RWPE2 (cell line): ENCODE measurements at regions not wholly inside any gene's neighbourhood (a gene's known extent, or its start where the extent isn't known, plus 50 kb on each side); places are given as distances from the start of the nearest gene placed in this dataset.

ENCODE experiments used
- ATAC-seq: fragments of 200-7000 bp; cut with Tn5 transposase; 3 replicates; pipeline ENCODE4 v1.9.1; 2021; ENCODE audit warnings: low read depth
- DNase-seq: peaks from one replicate; pipeline ENCODE4 v3.0.0-alpha.2; 2020; ENCODE audit warnings: low spot score
- H3K27ac ChIP-seq: fragments of 450-650 bp; 2 replicates; pipeline ENCODE4 v1.5.1; 2017; ENCODE audit warnings: mild to moderate bottlenecking; ENCODE audit not compliant: poor library complexity, severe bottlenecking
- H3K27me3 ChIP-seq: fragments of 250-450 bp; sonication (Bioruptor Pico); 2 replicates; pipeline ENCODE4 v1.5.1; 2021; ENCODE audit warnings: mild to moderate bottlenecking, moderate library complexity; ENCODE audit not compliant: insufficient read depth, poor library complexity, severe bottlenecking
- H3K36me3 ChIP-seq: fragments of 250-450 bp; sonication (Bioruptor Pico); 2 replicates; pipeline ENCODE4 v1.5.1; 2020; ENCODE audit warnings: low read depth, mild to moderate bottlenecking, moderate library complexity
- H3K4me1 ChIP-seq: fragments of 250-450 bp; sonication (Bioruptor Pico); 2 replicates; pipeline ENCODE4 v1.5.1; 2021; ENCODE audit warnings: mild to moderate bottlenecking, moderate library complexity; ENCODE audit not compliant: insufficient read depth, poor library complexity, severe bottlenecking
- H3K4me3 ChIP-seq: fragments of 250-450 bp; sonication (Bioruptor Pico); 2 replicates; pipeline ENCODE4 v1.5.1; 2021; ENCODE audit warnings: mild to moderate bottlenecking, moderate library complexity; ENCODE audit not compliant: severe bottlenecking
- H3K9me3 ChIP-seq: fragments of 250-450 bp; sonication (Bioruptor Pico); 2 replicates; pipeline ENCODE4 v1.5.1; 2021; ENCODE audit warnings: mild to moderate bottlenecking, moderate library complexity; ENCODE audit not compliant: severe bottlenecking
- CTCF ChIP-seq: fragments of 450-650 bp; IDR thresholded peaks from one replicate; pipeline ENCODE4 v1.5.1; 2017; ENCODE audit warnings: mild to moderate bottlenecking, moderate library complexity; ENCODE audit not compliant: poor library complexity, severe bottlenecking

- no peak for ATAC-seq
- Histone ChIP-seq H3K27ac (no peak overlapping the region), H3K27me3 (no peaks in the 10 kb centered on the region), H3K9me3 (no peaks in the 10 kb centered on the region), H3K4me3 (no peak overlapping the region), H3K4me1 (no peaks in the 10 kb centered on the region), H3K36me3 (no peaks in the 10 kb centered on the region)
- no peak for DNase-seq
- no peak for TF ChIP-seq CTCF
Measured at GRCh38 chr4:79176351-79176750, 149.5 kb downstream of the NAA11 start.

GRCh38 chr4:79175716-79176115 lies 150.1 kb downstream of the NAA11 start:
- Histone ChIP-seq H3K9me3 (no peaks in the 10 kb centered on the region), H3K36me3 (no peaks in the 10 kb centered on the region), H3K4me1 (no peaks in the 10 kb centered on the region), H3K4me3 (no peak overlapping the region), H3K27ac (no peak overlapping the region), H3K27me3 (no peaks in the 10 kb centered on the region)
- DNase-seq = no peak
- no peak for ATAC-seq
- no peak for TF ChIP-seq CTCF

GRCh38 chr4:79174490-79175252 lies 151.2 kb downstream of the NAA11 start:
- H3K9me3 ChIP-seq = no peaks in the 10 kb centered on the region
- no peaks in the 10 kb centered on the region for H3K27me3 ChIP-seq
- H3K27ac ChIP-seq = no peak overlapping the region
- no peaks in the 10 kb centered on the region for H3K36me3 ChIP-seq
- no peak overlapping the region for H3K4me3 ChIP-seq
- TF ChIP-seq CTCF = no peak
- ATAC-seq (no peak), DNase-seq (no peak)
- H3K4me1 ChIP-seq = no peaks in the 10 kb centered on the region

- no peak for TF ChIP-seq CTCF
- Histone ChIP-seq H3K27ac (no peak overlapping the region), H3K4me1 (no peaks in the 10 kb centered on the region), H3K27me3 (no peaks in the 10 kb centered on the region), H3K4me3 (no peak overlapping the region), H3K9me3 (no peaks in the 10 kb centered on the region), H3K36me3 (no peaks in the 10 kb centered on the region)
- ATAC-seq (no peak), DNase-seq (no peak)
Measured at GRCh38 chr4:79173186-79173585, 152.7 kb downstream of the NAA11 start.

- H3K36me3 ChIP-seq = no peaks in the 10 kb centered on the region
- no peaks in the 10 kb centered on the region for H3K4me1 ChIP-seq
- no peak overlapping the region for H3K4me3 ChIP-seq
- no peaks in the 10 kb centered on the region for H3K27me3 ChIP-seq
- no peak overlapping the region for H3K27ac ChIP-seq
- DNase-seq = no peak
- TF ChIP-seq CTCF = no peak
- no peak for ATAC-seq
- H3K9me3 ChIP-seq = no peaks in the 10 kb centered on the region
Measured at GRCh38 chr4:79170077-79170476, 155.8 kb downstream of the NAA11 start.
